Esophagus squamous epithelium (tissue), 4 donors: ENCODE measurements at regions not wholly inside any gene's neighbourhood (a gene's known extent, or its start where the extent isn't known, plus 50 kb on each side); places are given as distances from the start of the nearest gene placed in this dataset.

Source experiments
- CTCF ChIP-seq, 6 experiments: fragments of 450-650 bp in 4 of 6; fragments of 200-600 bp in 2 of 6; sonication (generic) in 2 of 6; IDR thresholded peaks; one replicate each; pipeline ENCODE4 v1.5.1; 2016 to 2019; ENCODE audit warnings: antibody characterized with exemption in 6 of 6, mild to moderate bottlenecking in 4 of 6, moderate library complexity in 4 of 6
- POLR2A ChIP-seq, 4 donors: fragments of 450-650 bp; IDR thresholded peaks; one replicate each; pipeline ENCODE4 v1.6.1; 2017; ENCODE audit warnings: antibody characterized with exemption in 4 of 4, mild to moderate bottlenecking in 4 of 4, moderate library complexity in 3 of 4

- TF ChIP-seq CTCF (IDR thresholded peaks at IDR 0.05) (no peak), POLR2A (IDR thresholded peaks at IDR 0.05) (no peak)
Measured at GRCh38 chr2:13822365-13822764, 810.2 kb upstream of the LRATD1 start.
